NAMALWA (cell line): ENCODE measurements at regions not wholly inside any gene's neighbourhood (a gene's known extent, or its start where the extent isn't known, plus 50 kb on each side); places are given as distances from the start of the nearest gene placed in this dataset.

Experiments used
- DNase-seq: peaks from one replicate; pipeline ENCODE4 v3.0.0-alpha.2; 2015; ENCODE audit warnings: low spot score

GRCh38 chr13:74794582-74794981, 660.4 kb upstream of the KLF12 start:
- no peak for DNase-seq

GRCh38 chr13:74794147-74794546, 659.9 kb upstream of the KLF12 start:
- no peak for DNase-seq

- no peak for DNase-seq
Observed at GRCh38 chr13:74784959-74785358, 650.8 kb upstream of the KLF12 start.

- no peak for DNase-seq
Observed at GRCh38 chr13:74778946-74779345, 644.7 kb upstream of the KLF12 start.

- DNase-seq, result no peak
Observed at GRCh38 chr13:74778087-74778486, 643.9 kb upstream of the KLF12 start.

GRCh38 chr13:74774264-74774663, 640.1 kb upstream of the KLF12 start:
- DNase-seq, result no peak

- DNase-seq, result no peak
Observed at GRCh38 chr13:74773248-74773647, 639.0 kb upstream of the KLF12 start.

- no peak for DNase-seq
Observed at GRCh38 chr13:74771964-74772363, 637.8 kb upstream of the KLF12 start.

GRCh38 chr13:74770361-74770760, 636.2 kb upstream of the KLF12 start:
- no peak for DNase-seq

- no peak for DNase-seq
Observed at GRCh38 chr13:74769333-74769732, 635.1 kb upstream of the KLF12 start.

- DNase-seq, result no peak
Observed at GRCh38 chr13:74768521-74769085, 634.4 kb upstream of the KLF12 start.

GRCh38 chr13:74767050-74767449, 632.8 kb upstream of the KLF12 start:
- DNase-seq, result no peak

- DNase-seq, result no peak
Observed at GRCh38 chr13:74765955-74766354, 631.8 kb upstream of the KLF12 start.

- DNase-seq, result no peak
Observed at GRCh38 chr13:74761801-74762757, 627.9 kb upstream of the KLF12 start.

- DNase-seq, result no peak
Observed at GRCh38 chr13:74758188-74758587, 624.0 kb upstream of the KLF12 start.

GRCh38 chr13:74755065-74755464, 620.9 kb upstream of the KLF12 start:
- no peak for DNase-seq

GRCh38 chr13:74751739-74752138, 617.5 kb upstream of the KLF12 start:
- DNase-seq, result no peak

- no peak for DNase-seq
Observed at GRCh38 chr13:74747186-74747955, 613.2 kb upstream of the KLF12 start.

- no peak for DNase-seq
Observed at GRCh38 chr13:74743992-74744391, 609.8 kb upstream of the KLF12 start.

- DNase-seq, result no peak
Observed at GRCh38 chr13:74741732-74742131, 607.5 kb upstream of the KLF12 start.

- DNase-seq, result no peak
Observed at GRCh38 chr13:74732736-74733385, 598.7 kb upstream of the KLF12 start.

GRCh38 chr13:74731731-74732130, 597.5 kb upstream of the KLF12 start:
- DNase-seq, result no peak
